ENCODE measurements at regions not wholly inside any gene's neighbourhood (a gene's known extent, or its start where the extent isn't known, plus 50 kb on each side); places are given as distances from the start of the nearest gene placed in this dataset.

- no peak for DNase-seq (ENCODE audit: low read depth, low spot score)
- no peaks in the 10 kb centered on the region for H3K27me3 ChIP-seq (ENCODE audit: insufficient read depth, low read length)
- H3K4me3 ChIP-seq (replicated peaks in 1 of 2; ENCODE audit: low read depth in 1 of 2, low read length in 2 of 2): no peak overlapping the region
- CTCF ChIA-PET: no interaction called here
- no peak for ATAC-seq
- no peak overlapping the region for H3K4me2 ChIP-seq (ENCODE audit: low read length)
- no peaks in the 10 kb centered on the region for H3K9me2 ChIP-seq (ENCODE audit: insufficient read depth)
- no peaks in the 10 kb centered on the region for H3K36me3 ChIP-seq (ENCODE audit: control insufficient read depth in 1 of 2, insufficient read depth in 2 of 2, low read length in 2 of 2)
- H3K79me2 ChIP-seq (ENCODE audit: insufficient read depth, low read length): no peaks in the 10 kb centered on the region
- no peak overlapping the region for H3K27ac ChIP-seq (ENCODE audit: low read depth, low read length)
- H3K4me1 ChIP-seq (ENCODE audit: control insufficient read depth in 1 of 2, insufficient read depth in 2 of 2, low read length in 2 of 2): peaks cover 0 to 7% of the 10 kb centered on the region in 2 experiments; a peak in 1 of 4 replicates
- H4K20me1 ChIP-seq (ENCODE audit: insufficient read depth): no peaks in the 10 kb centered on the region
- H3K9ac ChIP-seq (ENCODE audit: low read length): no peak overlapping the region
- no TSS peak for BruUV-seq (replicated peaks)
- POLR2A ChIA-PET: no interaction called here
- RAD21 ChIA-PET (ENCODE audit: low non-redundant PET in 1 of 2, low total read pairs in 2 of 2, uncharacterized antibody in 2 of 2, unreplicated experiment in 2 of 2): no interaction called here
- H3K9me3 ChIP-seq (ENCODE audit: control insufficient read depth in 1 of 2, insufficient read depth in 1 of 2, low read depth in 1 of 2, low read length in 2 of 2): no peaks in the 10 kb centered on the region
- no peak for TF ChIP-seq FOSL1 (IDR thresholded peaks at IDR 0.05; ENCODE audit: low read depth)
- TF ChIP-seq YY1 (IDR thresholded peaks at IDR 0.05; ENCODE audit: extremely low read depth, insufficient replicate concordance, low read depth, low read length): no peak
- no peak for TF ChIP-seq MAX (IDR thresholded peaks at IDR 0.05)
- TF ChIP-seq EZH2phosphoT487 (IDR thresholded peaks at IDR 0.05; ENCODE audit: borderline replicate concordance): no peak
- TF ChIP-seq EZH2 (IDR thresholded peaks at IDR 0.05): no peak
- no peak for TF ChIP-seq CTCF (IDR thresholded peaks at IDR 0.05 in 2 of 3, conservative IDR thresholded peaks at IDR 0.05 in 1 of 3; ENCODE audit: borderline replicate concordance in 1 of 3, insufficient read depth in 1 of 3, low read depth in 2 of 3, low read length in 2 of 3)
- TF ChIP-seq SIN3A (IDR thresholded peaks at IDR 0.05; ENCODE audit: low read depth): no peak
- no peak for TF ChIP-seq ZBTB33 (IDR thresholded peaks at IDR 0.05; ENCODE audit: extremely low read depth, insufficient replicate concordance, low read length)
- TF ChIP-seq SP1 (IDR thresholded peaks at IDR 0.05; ENCODE audit: low read depth): no peak
- TF ChIP-seq CEBPB (IDR thresholded peaks at IDR 0.05; ENCODE audit: low read depth): no peak
- TF ChIP-seq POLR2AphosphoS5 (IDR thresholded peaks at IDR 0.05; ENCODE audit: low read depth, low read length): no peak
- TF ChIP-seq JUND (IDR thresholded peaks at IDR 0.05): no peak
- no peak for TF ChIP-seq ZNF274 (IDR thresholded peaks at IDR 0.05; ENCODE audit: low read depth, low read length)
- no peak for TF ChIP-seq REST (IDR thresholded peaks at IDR 0.05; ENCODE audit: low read depth)
- TF ChIP-seq ZFX (IDR thresholded peaks at IDR 0.05): no peak
- TF ChIP-seq POLR2A (IDR thresholded peaks at IDR 0.05; ENCODE audit: borderline replicate concordance, extremely low read depth, insufficient read depth, insufficient read length): no peak
- TF ChIP-seq EGR1 (IDR thresholded peaks at IDR 0.05; ENCODE audit: low read depth): no peak
- intact Hi-C loops (cut with micrococcal nuclease): no loop called here
- no peak overlapping the region for H2AFZ ChIP-seq (ENCODE audit: low read depth, low read length, poor library complexity, severe bottlenecking)
These were observed 78.4 kb upstream of the POU3F1 start for GRCh38 chr1:38125016-38125415.
